SK-N-DZ (cell line): ENCODE measurements at regions not wholly inside any gene's neighbourhood (a gene's known extent, or its start where the extent isn't known, plus 50 kb on each side); places are given as distances from the start of the nearest gene placed in this dataset.

ENCODE experiments used
- DNase-seq: peaks from one replicate; pipeline ENCODE4 v3.0.0-alpha.2; 2015; ENCODE audit warnings: low spot score

- no peak for DNase-seq
Observed at GRCh38 chr9:13651526-13651925, 372.0 kb upstream of the MPDZ start.

GRCh38 chr9:13648676-13649075 is 369.2 kb upstream of the MPDZ start:
- DNase-seq: no peak

- no peak for DNase-seq
Observed at GRCh38 chr9:13648068-13648467, 368.6 kb upstream of the MPDZ start.

- DNase-seq: no peak
Observed at GRCh38 chr9:13646500-13647021, 367.1 kb upstream of the MPDZ start.

- DNase-seq: no peak
Observed at GRCh38 chr9:13645557-13645956, 366.1 kb upstream of the MPDZ start.

- no peak for DNase-seq
Observed at GRCh38 chr9:13644675-13645074, 365.2 kb upstream of the MPDZ start.

- DNase-seq: no peak
Observed at GRCh38 chr9:13642646-13643045, 363.2 kb upstream of the MPDZ start.

- DNase-seq: no peak
Observed at GRCh38 chr9:13629067-13629466, 349.6 kb upstream of the MPDZ start.

GRCh38 chr9:13628526-13628925 is 349.0 kb upstream of the MPDZ start:
- DNase-seq: no peak

- DNase-seq: no peak
Observed at GRCh38 chr9:13627502-13627901, 348.0 kb upstream of the MPDZ start.

- no peak for DNase-seq
Observed at GRCh38 chr9:13627071-13627470, 347.6 kb upstream of the MPDZ start.

GRCh38 chr9:13626601-13627000 is 347.1 kb upstream of the MPDZ start:
- DNase-seq: no peak

- DNase-seq: no peak
Observed at GRCh38 chr9:13621872-13622564, 342.5 kb upstream of the MPDZ start.

- no peak for DNase-seq
Observed at GRCh38 chr9:13616491-13617035, 337.1 kb upstream of the MPDZ start.

GRCh38 chr9:13615660-13616490 is 336.4 kb upstream of the MPDZ start:
- DNase-seq: no peak

GRCh38 chr9:13614060-13614459 is 334.6 kb upstream of the MPDZ start:
- peak; percentile 50 for DNase-seq

- no peak for DNase-seq
Observed at GRCh38 chr9:13613296-13613695, 333.8 kb upstream of the MPDZ start.

- DNase-seq: peak; percentile 1
Observed at GRCh38 chr9:13608451-13608850, 329.0 kb upstream of the MPDZ start.

GRCh38 chr9:13607481-13608441 is 328.3 kb upstream of the MPDZ start:
- no peak for DNase-seq

- DNase-seq: no peak
Observed at GRCh38 chr9:13606586-13606985, 327.1 kb upstream of the MPDZ start.

GRCh38 chr9:13603921-13604320 is 324.4 kb upstream of the MPDZ start:
- no peak for DNase-seq
